Panc1 (cell line): ENCODE measurements at regions not wholly inside any gene's neighbourhood (a gene's known extent, or its start where the extent isn't known, plus 50 kb on each side); places are given as distances from the start of the nearest gene placed in this dataset.

Experiments used
- ATAC-seq: fragments of 200-7000 bp; cut with Tn5 transposase; 2 replicates; pipeline ENCODE4 v1.9.1; 2020; ENCODE audit warnings: mild to moderate bottlenecking, moderate library complexity
- BruUV-seq: library from RNA; stranded (reverse); fragments of 400-500 nt; replicated peaks from 2 replicates; lab custom pipeline; 2021; lab: Mats Ljungman, UMichigan
- CTCF ChIA-PET: fragments of 300-600 bp; sonication (Branson Sonifier 250); formaldehyde crosslinking; loops from one replicate; lab custom pipeline; 2022; ENCODE audit warnings: antibody characterized with exemption; lab: Charles Lee
- POLR2A ChIA-PET: fragments of 300-600 bp; sonication (Branson Sonifier 250); formaldehyde crosslinking; loops from one replicate; lab custom pipeline; 2022; ENCODE audit warnings: antibody characterized with exemption; lab: Charles Lee
- DNase-seq: peaks from one replicate; pipeline ENCODE4 v3.0.0-alpha.2; 2010; ENCODE audit warnings: low read depth, low spot score
- H3K27ac ChIP-seq: 2 replicates; pipeline ENCODE4 v1.5.1; 2011; ENCODE audit warnings: mild to moderate bottlenecking, low read length, inconsistent platforms
- H3K27me3 ChIP-seq: fragments of 200-500 bp; sonication (Bioruptor generic); 2 replicates; pipeline ENCODE4 v1.6.0; 2014; ENCODE audit warnings: low read length, inconsistent platforms; ENCODE audit not compliant: control insufficient read depth, insufficient read depth
- H3K36me3 ChIP-seq: fragments of 200-500 bp; sonication (Bioruptor generic); 2 replicates; pipeline ENCODE4 v1.5.1; 2014; ENCODE audit warnings: inconsistent platforms, mild to moderate bottlenecking, low read length, moderate library complexity; ENCODE audit not compliant: control insufficient read depth, insufficient read depth
- H3K4me1 ChIP-seq: 2 replicates; pipeline ENCODE4 v1.5.1; 2011; ENCODE audit warnings: inconsistent platforms, mild to moderate bottlenecking, low read length, moderate library complexity; ENCODE audit not compliant: control insufficient read depth, insufficient read depth
- H3K4me3 ChIP-seq, 2 experiments: 2 replicates each; pipeline ENCODE4 v1.5.1; 2011 to 2012; ENCODE audit warnings: low read depth in 2 of 2, low read length in 2 of 2, mild to moderate bottlenecking in 2 of 2, inconsistent platforms in 1 of 2, moderate library complexity in 1 of 2
- H3K9me3 ChIP-seq: fragments of 200-500 bp; sonication (Bioruptor generic); 2 replicates; pipeline ENCODE4 v1.5.1; 2014; ENCODE audit warnings: low read depth, mild to moderate bottlenecking, inconsistent platforms, low read length, moderate library complexity; ENCODE audit not compliant: control insufficient read depth, insufficient read depth
- POLR2AphosphoS5 ChIP-seq: IDR thresholded peaks from 2 replicates; pipeline ENCODE4 v1.6.1; 2012; ENCODE audit warnings: mild to moderate bottlenecking, low read depth, low read length, moderate library complexity
- REST ChIP-seq, 2 experiments: IDR thresholded peaks; 2 replicates each; pipeline ENCODE4 v1.6.1; 2011 to 2012; ENCODE audit warnings: low read depth in 2 of 2, control low read depth in 1 of 2, low read length in 1 of 2, mild to moderate bottlenecking in 1 of 2, moderate library complexity in 1 of 2; ENCODE audit not compliant: insufficient read depth in 1 of 2
- SIN3A ChIP-seq: IDR thresholded peaks from 2 replicates; pipeline ENCODE4 v1.6.1; 2012; ENCODE audit warnings: low read depth, mild to moderate bottlenecking, low read length, moderate library complexity, borderline replicate concordance; ENCODE audit not compliant: insufficient read depth
- TCF7L2 ChIP-seq: IDR thresholded peaks from 2 replicates; pipeline ENCODE4 v1.6.1; 2011; ENCODE audit warnings: mild to moderate bottlenecking, low read depth, low read length, inconsistent platforms
- in situ Hi-C: cut with HindIII; loops from 2 replicates; pipeline ENCODE4 v1.10.0; 2016; ENCODE audit warnings: low sequenced_read_pairs, low pct_unique_long_range_greater_than_20kb
- intact Hi-C: fragments of 100-400 bp; cut with micrococcal nuclease; formaldehyde crosslinking; loops from one replicate; pipeline ENCODE4 v1.10.0; 2022; ENCODE audit not compliant: unreplicated experiment
- TF ChIP-seq, protein P1 (sequence below): fragments of 450-650 bp; IDR thresholded peaks from 2 replicates; pipeline ENCODE4 v1.5.1; 2017; ENCODE audit warnings: mild to moderate bottlenecking

DNA sequence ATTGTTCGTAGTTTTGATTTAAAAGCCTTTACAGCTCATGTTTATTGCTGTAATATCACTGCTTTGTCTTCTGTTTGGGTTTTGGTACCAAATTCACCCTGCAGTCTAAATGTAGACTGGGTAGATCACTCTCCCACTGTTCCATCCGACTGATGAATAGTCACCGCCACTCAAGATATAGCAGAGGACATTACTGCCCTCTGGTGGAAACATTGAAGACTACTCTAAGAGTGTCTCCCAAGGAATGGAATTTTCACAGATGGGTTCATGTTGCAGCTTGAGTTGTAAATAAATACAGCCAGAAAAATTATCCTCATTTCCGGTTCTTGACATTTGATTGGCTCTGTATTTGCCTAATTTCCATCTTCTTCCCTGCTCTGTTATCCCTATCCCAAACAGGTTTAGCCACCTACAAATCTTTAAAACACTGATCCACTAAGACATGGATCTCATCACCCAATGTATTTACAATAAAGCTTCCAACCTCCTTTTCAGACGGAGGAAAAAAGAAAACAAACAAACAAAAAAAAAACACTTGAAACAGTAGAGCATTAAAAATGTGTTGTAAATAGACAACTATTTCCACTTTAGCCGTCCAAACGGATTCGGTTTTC, 198.3 kb upstream of the CPNE8 start:
- TF ChIP-seq, protein P1, sequence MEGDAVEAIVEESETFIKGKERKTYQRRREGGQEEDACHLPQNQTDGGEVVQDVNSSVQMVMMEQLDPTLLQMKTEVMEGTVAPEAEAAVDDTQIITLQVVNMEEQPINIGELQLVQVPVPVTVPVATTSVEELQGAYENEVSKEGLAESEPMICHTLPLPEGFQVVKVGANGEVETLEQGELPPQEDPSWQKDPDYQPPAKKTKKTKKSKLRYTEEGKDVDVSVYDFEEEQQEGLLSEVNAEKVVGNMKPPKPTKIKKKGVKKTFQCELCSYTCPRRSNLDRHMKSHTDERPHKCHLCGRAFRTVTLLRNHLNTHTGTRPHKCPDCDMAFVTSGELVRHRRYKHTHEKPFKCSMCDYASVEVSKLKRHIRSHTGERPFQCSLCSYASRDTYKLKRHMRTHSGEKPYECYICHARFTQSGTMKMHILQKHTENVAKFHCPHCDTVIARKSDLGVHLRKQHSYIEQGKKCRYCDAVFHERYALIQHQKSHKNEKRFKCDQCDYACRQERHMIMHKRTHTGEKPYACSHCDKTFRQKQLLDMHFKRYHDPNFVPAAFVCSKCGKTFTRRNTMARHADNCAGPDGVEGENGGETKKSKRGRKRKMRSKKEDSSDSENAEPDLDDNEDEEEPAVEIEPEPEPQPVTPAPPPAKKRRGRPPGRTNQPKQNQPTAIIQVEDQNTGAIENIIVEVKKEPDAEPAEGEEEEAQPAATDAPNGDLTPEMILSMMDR: peak; percentile 79
- TF ChIP-seq TCF7L2: no peak
- Histone ChIP-seq H3K27me3 (0 out of 2 replicates have a peak, but pooled peaks cover under 1% of the 10 kb centered on the region), H3K4me1 (no peaks in the 10 kb centered on the region; the same call in 1 of the 2 replicates), H3K9me3 (no peaks in the 10 kb centered on the region), H3K4me3 (no peak overlapping the region), H3K36me3 (no peaks in the 10 kb centered on the region), H3K27ac (no peak overlapping the region)
- DNase-seq (peak; percentile 61), ATAC-seq (peak; percentile 97)
- no TSS peak for BruUV-seq
- in situ Hi-C loops (no loop called here), intact Hi-C loops (loop anchor here (1.0 to 10.0 kb wide), 4 partner anchors 151 to 776 kb away; no protein-coding TSS in a partner anchor)
- ChIA-PET CTCF (interaction anchor here (0.6 to 1.8 kb wide), 8 partner anchors 35 to 198 kb away, joined by 3 to 14 read pairs (median 4); no protein-coding TSS in a partner anchor), POLR2A (no interaction called here)

GRCh38 chr12:39102474-39103209, 197.3 kb upstream of the CPNE8 start:
- intact Hi-C loops: loop anchor here (1.0 to 10.0 kb wide), 4 partner anchors 152 to 775 kb away; no protein-coding TSS in a partner anchor

More at GRCh38 chr12:39102474-39103209, 197.3 kb upstream of the CPNE8 start:
- Histone ChIP-seq H3K4me1 (no peaks in the 10 kb centered on the region; the same call in 1 of the 2 replicates), H3K27ac (no peak overlapping the region), H3K4me3 (no peak overlapping the region), H3K27me3 (0 out of 2 replicates have a peak, but pooled peaks cover 2% of the 10 kb centered on the region), H3K9me3 (no peaks in the 10 kb centered on the region), H3K36me3 (no peaks in the 10 kb centered on the region)
- BruUV-seq: no TSS peak
- no peak for ATAC-seq
- in situ Hi-C loops: no loop called here
- no peak for DNase-seq
- ChIA-PET POLR2A (no interaction called here), CTCF (interaction anchor here (0.6 to 1.8 kb wide), 6 partner anchors 19 to 280 kb away, joined by 3 to 14 read pairs (median 6); no protein-coding TSS in a partner anchor)
- no peak for TF ChIP-seq SIN3A
- TF ChIP-seq POLR2AphosphoS5: no peak
- no peak for TF ChIP-seq TCF7L2
- TF ChIP-seq REST (IDR thresholded peaks at IDR 0.05; ENCODE audit: insufficient read depth in 1 of 2, low read depth in 2 of 2, low read length in 1 of 2): no peak
- TF ChIP-seq, protein P1: no peak
